ENCODE measurements at regions not wholly inside any gene's neighbourhood (a gene's known extent, or its start where the extent isn't known, plus 50 kb on each side); places are given as distances from the start of the nearest gene placed in this dataset.

GRCh38 chr2:147610496-147611040 lies 234.3 kb upstream of the ACVR2A start:
- no peak for TF ChIP-seq CTCF (IDR thresholded peaks at IDR 0.05 in 2 of 3, conservative IDR thresholded peaks at IDR 0.05 in 1 of 3; ENCODE audit: borderline replicate concordance in 1 of 3, insufficient read depth in 1 of 3, low read depth in 2 of 3, low read length in 2 of 3)
- TF ChIP-seq FOSL1 (IDR thresholded peaks at IDR 0.05; ENCODE audit: low read depth), result no peak
- TF ChIP-seq EZH2 (IDR thresholded peaks at IDR 0.05), result no peak
- TF ChIP-seq SIN3A (IDR thresholded peaks at IDR 0.05; ENCODE audit: low read depth), result no peak
- no peak for TF ChIP-seq EZH2phosphoT487 (IDR thresholded peaks at IDR 0.05; ENCODE audit: borderline replicate concordance)
- no peak for TF ChIP-seq RAD21 (IDR thresholded peaks at IDR 0.05; ENCODE audit: low read depth)
- TF ChIP-seq POLR2A (IDR thresholded peaks at IDR 0.05; ENCODE audit: borderline replicate concordance, extremely low read depth, insufficient read depth, insufficient read length), result no peak
- no peak for TF ChIP-seq POLR2AphosphoS5 (IDR thresholded peaks at IDR 0.05; ENCODE audit: low read depth, low read length)
- TF ChIP-seq, protein P1, sequence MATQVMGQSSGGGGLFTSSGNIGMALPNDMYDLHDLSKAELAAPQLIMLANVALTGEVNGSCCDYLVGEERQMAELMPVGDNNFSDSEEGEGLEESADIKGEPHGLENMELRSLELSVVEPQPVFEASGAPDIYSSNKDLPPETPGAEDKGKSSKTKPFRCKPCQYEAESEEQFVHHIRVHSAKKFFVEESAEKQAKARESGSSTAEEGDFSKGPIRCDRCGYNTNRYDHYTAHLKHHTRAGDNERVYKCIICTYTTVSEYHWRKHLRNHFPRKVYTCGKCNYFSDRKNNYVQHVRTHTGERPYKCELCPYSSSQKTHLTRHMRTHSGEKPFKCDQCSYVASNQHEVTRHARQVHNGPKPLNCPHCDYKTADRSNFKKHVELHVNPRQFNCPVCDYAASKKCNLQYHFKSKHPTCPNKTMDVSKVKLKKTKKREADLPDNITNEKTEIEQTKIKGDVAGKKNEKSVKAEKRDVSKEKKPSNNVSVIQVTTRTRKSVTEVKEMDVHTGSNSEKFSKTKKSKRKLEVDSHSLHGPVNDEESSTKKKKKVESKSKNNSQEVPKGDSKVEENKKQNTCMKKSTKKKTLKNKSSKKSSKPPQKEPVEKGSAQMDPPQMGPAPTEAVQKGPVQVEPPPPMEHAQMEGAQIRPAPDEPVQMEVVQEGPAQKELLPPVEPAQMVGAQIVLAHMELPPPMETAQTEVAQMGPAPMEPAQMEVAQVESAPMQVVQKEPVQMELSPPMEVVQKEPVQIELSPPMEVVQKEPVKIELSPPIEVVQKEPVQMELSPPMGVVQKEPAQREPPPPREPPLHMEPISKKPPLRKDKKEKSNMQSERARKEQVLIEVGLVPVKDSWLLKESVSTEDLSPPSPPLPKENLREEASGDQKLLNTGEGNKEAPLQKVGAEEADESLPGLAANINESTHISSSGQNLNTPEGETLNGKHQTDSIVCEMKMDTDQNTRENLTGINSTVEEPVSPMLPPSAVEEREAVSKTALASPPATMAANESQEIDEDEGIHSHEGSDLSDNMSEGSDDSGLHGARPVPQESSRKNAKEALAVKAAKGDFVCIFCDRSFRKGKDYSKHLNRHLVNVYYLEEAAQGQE (IDR thresholded peaks at IDR 0.05; ENCODE audit: low read depth), result no peak
- TF ChIP-seq ZNF274 (IDR thresholded peaks at IDR 0.05; ENCODE audit: low read depth, low read length), result no peak
- no peak for TF ChIP-seq ZFX (IDR thresholded peaks at IDR 0.05)
- TF ChIP-seq ZBTB33 (IDR thresholded peaks at IDR 0.05; ENCODE audit: extremely low read depth, insufficient replicate concordance, low read length), result no peak
- TF ChIP-seq, protein P2, sequence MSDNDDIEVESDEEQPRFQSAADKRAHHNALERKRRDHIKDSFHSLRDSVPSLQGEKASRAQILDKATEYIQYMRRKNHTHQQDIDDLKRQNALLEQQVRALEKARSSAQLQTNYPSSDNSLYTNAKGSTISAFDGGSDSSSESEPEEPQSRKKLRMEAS (IDR thresholded peaks at IDR 0.05), result no peak
